ENCODE measurements at regions not wholly inside any gene's neighbourhood (a gene's known extent, or its start where the extent isn't known, plus 50 kb on each side); places are given as distances from the start of the nearest gene placed in this dataset.
A peak's percentile ranks its signal among the peaks of the same experiment; 100 is the strongest.

- peak in 1 of 2 donors; percentile 15 for DNase-seq (ENCODE audit: low read depth in 2 of 2)
- Histone ChIP-seq H3K27ac (ENCODE audit: insufficient read depth, low read length) (no peak overlapping the region), H3K79me2 (ENCODE audit: control insufficient read depth, insufficient read depth, low read length) (no peaks in the 10 kb centered on the region), H3K9me3 (ENCODE audit: control insufficient read depth, insufficient read depth, low read depth, low read length) (no peaks in the 10 kb centered on the region), H3K4me1 (ENCODE audit: control insufficient read depth, extremely low read depth, insufficient read depth, low read length) (no peaks in the 10 kb centered on the region), H3K9ac (ENCODE audit: insufficient read depth, low read length) (no peak overlapping the region), H4K20me1 (ENCODE audit: control insufficient read depth, extremely low read depth, insufficient read depth, low read length) (no peaks in the 10 kb centered on the region), H3K4me2 (ENCODE audit: extremely low read depth, insufficient read depth, low read length) (no peak overlapping the region), H3K36me3 (ENCODE audit: control insufficient read depth, insufficient read depth, low read length) (no peaks in the 10 kb centered on the region), H3K27me3 (ENCODE audit: control insufficient read depth, insufficient read depth, low read length) (no peaks in the 10 kb centered on the region), H3K4me3 (replicated peaks in 1 of 4; ENCODE audit: control extremely low read depth in 1 of 4, insufficient read depth in 1 of 4, low read depth in 3 of 4, low read length in 4 of 4) (no peak overlapping the region), H2AFZ (ENCODE audit: low read length) (no peak overlapping the region)
- TF ChIP-seq EZH2 (IDR thresholded peaks at IDR 0.05; ENCODE audit: low read length, missing control alignments) (no peak), CTCF (conservative IDR thresholded peaks at IDR 0.05 in 1 of 2, IDR thresholded peaks at IDR 0.05 in 1 of 2; ENCODE audit: low read depth in 1 of 2, low read length in 2 of 2) (no peak)
Measured at GRCh38 chr1:216788671-216789070, 65.4 kb upstream of the ESRRG start.

GRCh38 chr1:216785737-216786136 is 62.5 kb upstream of the ESRRG start:
- Histone ChIP-seq H3K79me2 (ENCODE audit: control insufficient read depth, insufficient read depth, low read length) (no peaks in the 10 kb centered on the region), H2AFZ (ENCODE audit: low read length) (no peak overlapping the region), H3K4me1 (ENCODE audit: control insufficient read depth, extremely low read depth, insufficient read depth, low read length) (no peaks in the 10 kb centered on the region), H3K27ac (ENCODE audit: insufficient read depth, low read length) (no peak overlapping the region), H4K20me1 (ENCODE audit: control insufficient read depth, extremely low read depth, insufficient read depth, low read length) (no peaks in the 10 kb centered on the region), H3K36me3 (ENCODE audit: control insufficient read depth, insufficient read depth, low read length) (no peaks in the 10 kb centered on the region), H3K9ac (ENCODE audit: insufficient read depth, low read length) (no peak overlapping the region), H3K4me2 (ENCODE audit: extremely low read depth, insufficient read depth, low read length) (no peak overlapping the region), H3K4me3 (replicated peaks in 1 of 4; ENCODE audit: control extremely low read depth in 1 of 4, insufficient read depth in 1 of 4, low read depth in 3 of 4, low read length in 4 of 4) (no peak overlapping the region), H3K27me3 (ENCODE audit: control insufficient read depth, insufficient read depth, low read length) (no peaks in the 10 kb centered on the region), H3K9me3 (ENCODE audit: control insufficient read depth, insufficient read depth, low read depth, low read length) (no peaks in the 10 kb centered on the region)
- peak in 1 of 2 donors; percentile 20 for DNase-seq (ENCODE audit: low read depth in 2 of 2)
- no peak for TF ChIP-seq CTCF (conservative IDR thresholded peaks at IDR 0.05 in 1 of 2, IDR thresholded peaks at IDR 0.05 in 1 of 2; ENCODE audit: low read depth in 1 of 2, low read length in 2 of 2)
- no peak for TF ChIP-seq EZH2 (IDR thresholded peaks at IDR 0.05; ENCODE audit: low read length, missing control alignments)

- TF ChIP-seq CTCF (conservative IDR thresholded peaks at IDR 0.05 in 1 of 2, IDR thresholded peaks at IDR 0.05 in 1 of 2; ENCODE audit: low read depth in 1 of 2, low read length in 2 of 2) = no peak
- Histone ChIP-seq H3K4me3 (replicated peaks in 1 of 4; ENCODE audit: control extremely low read depth in 1 of 4, insufficient read depth in 1 of 4, low read depth in 3 of 4, low read length in 4 of 4) (no peak overlapping the region), H2AFZ (ENCODE audit: low read length) (peak overlapping the region; percentile 24), H3K4me1 (ENCODE audit: control insufficient read depth, extremely low read depth, insufficient read depth, low read length) (no peaks in the 10 kb centered on the region), H3K9ac (ENCODE audit: insufficient read depth, low read length) (no peak overlapping the region), H4K20me1 (ENCODE audit: control insufficient read depth, extremely low read depth, insufficient read depth, low read length) (no peaks in the 10 kb centered on the region), H3K27me3 (ENCODE audit: control insufficient read depth, insufficient read depth, low read length) (no peaks in the 10 kb centered on the region), H3K79me2 (ENCODE audit: control insufficient read depth, insufficient read depth, low read length) (no peaks in the 10 kb centered on the region), H3K36me3 (ENCODE audit: control insufficient read depth, insufficient read depth, low read length) (no peaks in the 10 kb centered on the region), H3K9me3 (ENCODE audit: control insufficient read depth, insufficient read depth, low read depth, low read length) (no peaks in the 10 kb centered on the region), H3K27ac (ENCODE audit: insufficient read depth, low read length) (no peak overlapping the region), H3K4me2 (ENCODE audit: extremely low read depth, insufficient read depth, low read length) (no peak overlapping the region)
- no peak for DNase-seq (ENCODE audit: low read depth in 2 of 2)
Measured at GRCh38 chr1:216785221-216785620, 62.0 kb upstream of the ESRRG start.

Data from fibroblast of lung (primary cell).